GM21576 (cell line): ENCODE measurements at regions not wholly inside any gene's neighbourhood (a gene's known extent, or its start where the extent isn't known, plus 50 kb on each side); places are given as distances from the start of the nearest gene placed in this dataset.
"Not testable (repeated sequence)": the region's sequence is repeated elsewhere in the genome, so short reads cannot be mapped to it uniquely, and the experiment has no call there.

Experiments
- ATAC-seq: cut with Tn5 transposase; IDR thresholded peaks from one replicate; pipeline ENCODE4 v1.9.1; 2021; ENCODE audit warnings: mild to moderate bottlenecking, moderate library complexity; ENCODE audit not compliant: unreplicated experiment

- ATAC-seq: no peak
Measured at GRCh38 chr2:31739161-31739560, 158.4 kb upstream of the SRD5A2 start.

GRCh38 chr2:31736695-31737454 is 156.1 kb upstream of the SRD5A2 start:
- ATAC-seq: no peak

- no peak for ATAC-seq
Measured at GRCh38 chr2:31735716-31736115, 155.0 kb upstream of the SRD5A2 start.

GRCh38 chr2:31729442-31730092 is 148.8 kb upstream of the SRD5A2 start:
- no peak for ATAC-seq

- ATAC-seq: no peak
Measured at GRCh38 chr2:31729065-31729439, 148.3 kb upstream of the SRD5A2 start.

GRCh38 chr2:31728406-31729064 is 147.8 kb upstream of the SRD5A2 start:
- ATAC-seq: no peak

GRCh38 chr2:31726457-31726856 is 145.7 kb upstream of the SRD5A2 start:
- ATAC-seq: no peak

GRCh38 chr2:31725444-31725843 is 144.7 kb upstream of the SRD5A2 start:
- no peak for ATAC-seq

GRCh38 chr2:31711737-31712136 is 131.0 kb upstream of the SRD5A2 start:
- ATAC-seq: no peak

- no peak for ATAC-seq
Measured at GRCh38 chr2:31710121-31710520, 129.4 kb upstream of the SRD5A2 start.

GRCh38 chr2:31707992-31708391 is 127.3 kb upstream of the SRD5A2 start:
- no peak for ATAC-seq

- ATAC-seq: no peak
Measured at GRCh38 chr2:31704561-31705212, 123.9 kb upstream of the SRD5A2 start.

GRCh38 chr2:31703253-31703652 is 122.5 kb upstream of the SRD5A2 start:
- ATAC-seq: no peak

GRCh38 chr2:31698722-31699121 is 118.0 kb upstream of the SRD5A2 start:
- ATAC-seq: no peak

- ATAC-seq: no peak
Measured at GRCh38 chr2:31696068-31696467, 115.3 kb upstream of the SRD5A2 start.

- ATAC-seq: no peak
Measured at GRCh38 chr2:31694444-31694843, 113.7 kb upstream of the SRD5A2 start.

- no peak for ATAC-seq
Measured at GRCh38 chr2:31693882-31694281, 113.1 kb upstream of the SRD5A2 start.

- no peak for ATAC-seq
Measured at GRCh38 chr2:31688282-31688681, 107.5 kb upstream of the SRD5A2 start.

- not testable (repeated sequence) for ATAC-seq
Measured at GRCh38 chr2:31683506-31683905, 102.8 kb upstream of the SRD5A2 start.

- no peak for ATAC-seq
Measured at GRCh38 chr2:31675485-31675901, 94.8 kb upstream of the SRD5A2 start.

- ATAC-seq: no peak
Measured at GRCh38 chr2:31674446-31674845, 93.7 kb upstream of the SRD5A2 start.

- no peak for ATAC-seq
Measured at GRCh38 chr2:31666878-31667277, 86.1 kb upstream of the SRD5A2 start.
